Ectodermal cell (in vitro differentiated cells): ENCODE measurements at regions not wholly inside any gene's neighbourhood (a gene's known extent, or its start where the extent isn't known, plus 50 kb on each side); places are given as distances from the start of the nearest gene placed in this dataset.

ENCODE experiments used
- H3K27ac ChIP-seq: 2 replicates; pipeline ENCODE4 v1.7.0; 2013; ENCODE audit warnings: mild to moderate bottlenecking, low read depth, low read length; ENCODE audit not compliant: insufficient read depth, poor library complexity, severe bottlenecking
- H3K27me3 ChIP-seq: 2 replicates; pipeline ENCODE4 v1.7.0; 2013; ENCODE audit warnings: mild to moderate bottlenecking, low read length; ENCODE audit not compliant: insufficient read depth, control insufficient read depth, poor library complexity, severe bottlenecking
- H3K36me3 ChIP-seq: one replicate; pipeline ENCODE4 v1.7.0; 2013; ENCODE audit warnings: low read length; ENCODE audit not compliant: control insufficient read depth, insufficient read depth
- H3K4me1 ChIP-seq: one replicate; pipeline ENCODE4 v1.7.0; 2013; ENCODE audit warnings: low read length; ENCODE audit not compliant: control insufficient read depth, insufficient read depth
- H3K4me3 ChIP-seq: 2 replicates; pipeline ENCODE4 v1.7.0; 2013; ENCODE audit warnings: low read depth, low read length, control low read depth; ENCODE audit not compliant: insufficient read depth
- H3K9me3 ChIP-seq: 2 replicates; pipeline ENCODE4 v1.7.0; 2013; ENCODE audit warnings: mild to moderate bottlenecking, low read length, moderate library complexity; ENCODE audit not compliant: control insufficient read depth
- WGBS, 2 experiments: methylation state at CpG; one replicate each; pipeline ENCODE4 v1.1.7; 2013; ENCODE audit warnings: missing lambda C conversion rate in 2 of 2; 5-methylcytosine and 5-hydroxymethylcytosine counted together

- H3K4me1 ChIP-seq: no peaks in the 10 kb centered on the region
- H3K27me3 ChIP-seq: no peaks in the 10 kb centered on the region
- H3K4me3 ChIP-seq: no peak overlapping the region
- WGBS, 2 experiments: 80 to 83% methylated on average over 3 of the region's 3 CpGs
- H3K36me3 ChIP-seq: no peaks in the 10 kb centered on the region
- no peak overlapping the region for H3K27ac ChIP-seq
- H3K9me3 ChIP-seq: no peaks in the 10 kb centered on the region
Observed at GRCh38 chr15:46309914-46310313, 675.1 kb downstream of the SQOR start.

GRCh38 chr15:46312133-46312740, 677.4 kb downstream of the SQOR start:
- Histone ChIP-seq H3K27ac (no peak overlapping the region), H3K27me3 (no peaks in the 10 kb centered on the region), H3K9me3 (no peaks in the 10 kb centered on the region), H3K36me3 (no peaks in the 10 kb centered on the region), H3K4me3 (no peak overlapping the region), H3K4me1 (no peaks in the 10 kb centered on the region)
- 33 to 34% methylated on average over 2 of the region's 2 CpGs for WGBS, 2 experiments

- Histone ChIP-seq H3K9me3 (no peaks in the 10 kb centered on the region), H3K4me3 (no peak overlapping the region), H3K36me3 (no peaks in the 10 kb centered on the region), H3K27me3 (no peaks in the 10 kb centered on the region), H3K4me1 (no peaks in the 10 kb centered on the region), H3K27ac (no peak overlapping the region)
- WGBS, 2 experiments: 80 to 85% methylated on average over 3 of the region's 3 CpGs
Observed at GRCh38 chr15:46315434-46315833, 680.6 kb downstream of the SQOR start.

- Histone ChIP-seq H3K4me3 (no peak overlapping the region), H3K36me3 (no peaks in the 10 kb centered on the region), H3K4me1 (no peaks in the 10 kb centered on the region), H3K9me3 (no peaks in the 10 kb centered on the region), H3K27me3 (no peaks in the 10 kb centered on the region), H3K27ac (no peak overlapping the region)
- 87 to 100% methylated on average over 1 of the region's 1 CpG for WGBS, 2 experiments
Observed at GRCh38 chr15:46316024-46316423, 681.2 kb downstream of the SQOR start.

GRCh38 chr15:46317029-46317428, 682.2 kb downstream of the SQOR start:
- 86 to 97% methylated on average over 2 of the region's 2 CpGs for WGBS, 2 experiments
- Histone ChIP-seq H3K36me3 (no peaks in the 10 kb centered on the region), H3K4me1 (no peaks in the 10 kb centered on the region)

GRCh38 chr15:46322753-46323152, 687.9 kb downstream of the SQOR start:
- H3K9me3 ChIP-seq: no peaks in the 10 kb centered on the region
- H3K4me3 ChIP-seq: no peak overlapping the region
- WGBS, 2 experiments: 82 to 90% methylated on average over 2 to 3 of the region's 3 CpGs
- no peak overlapping the region for H3K27ac ChIP-seq
- no peaks in the 10 kb centered on the region for H3K27me3 ChIP-seq
- no peaks in the 10 kb centered on the region for H3K4me1 ChIP-seq
- no peaks in the 10 kb centered on the region for H3K36me3 ChIP-seq

More at GRCh38 chr15:46317029-46317428, 682.2 kb downstream of the SQOR start:
- Histone ChIP-seq H3K4me3 (no peak overlapping the region), H3K27ac (no peak overlapping the region), H3K9me3 (no peaks in the 10 kb centered on the region), H3K27me3 (no peaks in the 10 kb centered on the region)

- Histone ChIP-seq H3K36me3 (no peaks in the 10 kb centered on the region), H3K9me3 (no peaks in the 10 kb centered on the region), H3K27ac (no peak overlapping the region), H3K27me3 (no peaks in the 10 kb centered on the region), H3K4me1 (no peaks in the 10 kb centered on the region), H3K4me3 (no peak overlapping the region)
Observed at GRCh38 chr15:46326173-46326572, 691.3 kb downstream of the SQOR start.

GRCh38 chr15:46328821-46329220, 694.0 kb downstream of the SQOR start:
- Histone ChIP-seq H3K27ac (no peak overlapping the region), H3K4me1 (no peaks in the 10 kb centered on the region), H3K4me3 (no peak overlapping the region), H3K36me3 (no peaks in the 10 kb centered on the region), H3K9me3 (no peaks in the 10 kb centered on the region), H3K27me3 (no peaks in the 10 kb centered on the region)
- WGBS, 2 experiments: 92 to 94% methylated on average over 1 of the region's 1 CpG

GRCh38 chr15:46329876-46330275, 695.0 kb downstream of the SQOR start:
- H3K36me3 ChIP-seq: no peaks in the 10 kb centered on the region
- no peaks in the 10 kb centered on the region for H3K9me3 ChIP-seq
- no peak overlapping the region for H3K27ac ChIP-seq
- H3K4me3 ChIP-seq: no peak overlapping the region
- H3K27me3 ChIP-seq: no peaks in the 10 kb centered on the region
- no peaks in the 10 kb centered on the region for H3K4me1 ChIP-seq
- 89 to 96% methylated on average over 1 of the region's 1 CpG for WGBS, 2 experiments

GRCh38 chr15:46331546-46331945, 696.7 kb downstream of the SQOR start:
- H3K4me3 ChIP-seq: no peak overlapping the region
- H3K27me3 ChIP-seq: no peaks in the 10 kb centered on the region
- no peak overlapping the region for H3K27ac ChIP-seq
- H3K9me3 ChIP-seq: no peaks in the 10 kb centered on the region
- no peaks in the 10 kb centered on the region for H3K4me1 ChIP-seq
- H3K36me3 ChIP-seq: no peaks in the 10 kb centered on the region
